RWPE1 (cell line): ENCODE measurements at regions not wholly inside any gene's neighbourhood (a gene's known extent, or its start where the extent isn't known, plus 50 kb on each side); places are given as distances from the start of the nearest gene placed in this dataset.

Source experiments
- CTCF ChIA-PET: fragments of 350-600 bp; sonication (Branson Sonifier 250); formaldehyde crosslinking; extraction: SDS; loops from one replicate; lab custom pipeline; 2021; lab: Yijun Ruan, JAX
- POLR2A ChIA-PET: fragments of 400-600 bp; formaldehyde crosslinking; extraction: SDS; loops from one replicate; lab custom pipeline; 2020; ENCODE audit warnings: antibody characterized with exemption; ENCODE audit not compliant: low non-redundant PET; lab: Yijun Ruan, JAX
- DNase-seq: peaks from one replicate; pipeline ENCODE4 v3.0.0; 2012; ENCODE audit warnings: low spot score
- H3K27ac ChIP-seq: fragments of 450-650 bp; 2 replicates; pipeline ENCODE4 v1.5.1; 2017
- TF ChIP-seq, protein P1 (sequence below): fragments of 450-650 bp; conservative IDR thresholded peaks from 2 replicates; pipeline ENCODE4 v1.5.1; 2017; ENCODE audit warnings: low read depth, mild to moderate bottlenecking

DNA sequence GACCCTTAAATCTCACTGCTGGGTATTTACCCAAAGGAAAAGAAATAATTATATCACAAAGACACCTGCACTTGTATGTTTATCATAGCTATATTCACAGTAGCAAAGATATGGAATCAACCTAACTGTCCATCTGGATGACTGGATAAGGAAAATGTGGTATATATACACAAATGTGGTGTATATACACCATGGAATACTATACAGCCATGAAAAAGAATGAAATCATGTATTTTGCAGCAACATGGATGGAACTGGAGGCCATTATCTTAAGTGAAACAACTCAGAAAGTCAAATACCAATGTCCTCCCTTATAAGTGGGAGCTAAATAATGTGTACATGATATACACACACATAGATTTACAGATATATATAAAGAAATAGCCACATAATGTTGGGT lies 168.2 kb downstream of the SH2D4B start:
- no peak overlapping the region for H3K27ac ChIP-seq
- POLR2A ChIA-PET = no interaction called here
- TF ChIP-seq, protein P1, sequence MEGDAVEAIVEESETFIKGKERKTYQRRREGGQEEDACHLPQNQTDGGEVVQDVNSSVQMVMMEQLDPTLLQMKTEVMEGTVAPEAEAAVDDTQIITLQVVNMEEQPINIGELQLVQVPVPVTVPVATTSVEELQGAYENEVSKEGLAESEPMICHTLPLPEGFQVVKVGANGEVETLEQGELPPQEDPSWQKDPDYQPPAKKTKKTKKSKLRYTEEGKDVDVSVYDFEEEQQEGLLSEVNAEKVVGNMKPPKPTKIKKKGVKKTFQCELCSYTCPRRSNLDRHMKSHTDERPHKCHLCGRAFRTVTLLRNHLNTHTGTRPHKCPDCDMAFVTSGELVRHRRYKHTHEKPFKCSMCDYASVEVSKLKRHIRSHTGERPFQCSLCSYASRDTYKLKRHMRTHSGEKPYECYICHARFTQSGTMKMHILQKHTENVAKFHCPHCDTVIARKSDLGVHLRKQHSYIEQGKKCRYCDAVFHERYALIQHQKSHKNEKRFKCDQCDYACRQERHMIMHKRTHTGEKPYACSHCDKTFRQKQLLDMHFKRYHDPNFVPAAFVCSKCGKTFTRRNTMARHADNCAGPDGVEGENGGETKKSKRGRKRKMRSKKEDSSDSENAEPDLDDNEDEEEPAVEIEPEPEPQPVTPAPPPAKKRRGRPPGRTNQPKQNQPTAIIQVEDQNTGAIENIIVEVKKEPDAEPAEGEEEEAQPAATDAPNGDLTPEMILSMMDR = no peak

DNA sequence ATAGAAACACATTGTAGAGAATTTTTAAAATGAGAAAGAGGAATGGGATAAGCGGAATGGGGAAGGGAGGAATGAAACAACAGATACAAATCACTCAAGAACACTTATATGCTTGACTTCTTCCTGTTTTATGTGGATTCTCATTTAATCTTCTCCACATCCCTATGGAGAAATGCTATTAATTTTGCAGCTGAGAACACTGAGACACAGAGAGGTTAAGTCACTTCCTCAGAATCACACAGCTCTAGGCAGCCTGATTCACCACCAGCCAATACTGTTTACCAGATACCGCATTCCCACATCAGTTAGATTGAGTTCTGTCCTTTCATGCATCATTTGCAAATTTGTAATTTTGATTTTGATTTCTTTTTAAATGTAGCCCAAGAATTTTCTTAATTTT lies 170.5 kb downstream of the SH2D4B start:
- no peak overlapping the region for H3K27ac ChIP-seq
- TF ChIP-seq, protein P1 = no peak
- DNase-seq = no peak
- ChIA-PET CTCF (no interaction called here), POLR2A (no interaction called here)

More for the DNA sequence above, 168.2 kb downstream of the SH2D4B start:
- CTCF ChIA-PET = interaction anchor here (0.6 kb wide), 1 partner anchor 97 kb away, joined by 8 read pairs; no protein-coding TSS in a partner anchor
- no peak for DNase-seq

DNA sequence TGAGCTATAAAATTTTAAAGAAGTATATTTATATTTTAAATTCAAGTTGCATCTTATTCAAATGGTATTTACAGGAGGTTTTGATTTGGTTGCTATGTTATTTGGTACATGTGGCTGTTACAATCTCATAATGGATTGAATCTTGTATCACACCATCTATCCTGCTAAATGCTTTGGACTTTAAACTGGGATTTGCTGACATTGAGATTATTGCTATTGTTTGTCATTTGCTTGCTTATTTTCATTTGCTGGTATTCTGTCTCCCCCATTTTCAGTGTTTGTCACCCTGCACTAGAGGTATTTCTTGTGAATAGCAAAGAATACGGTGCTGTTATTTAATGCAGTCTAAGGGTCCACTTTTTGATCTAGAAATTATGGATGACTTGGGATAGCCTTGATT lies 171.1 kb downstream of the SH2D4B start:
- ChIA-PET POLR2A (no interaction called here), CTCF (no interaction called here)
- H3K27ac ChIP-seq = no peak overlapping the region
- TF ChIP-seq, protein P1 = no peak
- no peak for DNase-seq

DNA sequence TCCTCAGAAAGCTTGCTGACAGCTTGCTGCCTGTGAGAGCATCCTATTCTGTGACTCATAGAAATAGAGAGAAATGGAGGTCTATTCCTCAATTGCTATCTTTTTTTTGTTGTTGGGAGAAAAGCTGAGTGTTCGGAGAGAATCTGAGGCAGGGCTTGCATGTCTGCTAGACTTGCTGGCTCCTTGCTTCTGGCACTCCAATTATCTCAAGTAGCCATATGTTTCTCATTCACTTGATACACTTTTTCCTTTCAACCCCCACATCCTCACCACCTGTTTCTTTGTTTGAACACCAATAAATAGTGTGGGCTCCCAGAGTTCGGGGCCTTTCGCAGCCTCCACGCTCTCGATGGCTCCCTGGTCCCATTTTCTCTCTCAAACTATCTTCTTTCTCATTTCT lies 172.2 kb downstream of the SH2D4B start:
- TF ChIP-seq, protein P1 = no peak
- ChIA-PET POLR2A (no interaction called here), CTCF (interaction anchor here (0.6 to 0.7 kb wide), 2 partner anchors 209 to 1251 kb away, joined by 3 read pairs; no protein-coding TSS in a partner anchor)
- DNase-seq = no peak
- no peak overlapping the region for H3K27ac ChIP-seq

DNA sequence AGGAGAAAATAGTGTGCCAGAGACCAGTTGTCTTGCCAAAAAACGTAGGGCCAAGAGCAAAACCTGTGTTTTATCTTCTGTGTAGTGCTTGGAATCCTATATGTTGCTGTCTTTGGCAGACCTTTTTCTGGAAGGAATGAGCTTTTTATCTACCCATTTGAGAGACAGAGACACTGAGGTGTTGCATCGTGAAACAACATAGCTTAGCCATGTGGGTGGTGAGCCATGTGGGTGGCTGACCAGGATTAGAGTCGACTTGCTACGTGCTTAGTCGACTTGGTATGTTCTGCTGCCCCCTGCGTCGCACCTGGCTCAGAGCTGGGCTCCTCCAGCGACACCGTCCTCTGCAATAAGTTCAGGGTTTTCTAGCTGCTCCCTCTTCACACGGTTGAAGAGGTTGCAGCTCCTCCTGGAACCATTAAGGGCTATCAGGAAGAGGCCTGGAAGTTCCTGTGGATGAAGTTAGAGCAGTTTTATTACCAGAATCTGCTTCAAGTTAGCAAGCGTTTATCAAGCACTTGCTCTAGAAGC lies 175.8 kb downstream of the SH2D4B start:
- DNase-seq = no peak
- TF ChIP-seq, protein P1 = no peak
- no peak overlapping the region for H3K27ac ChIP-seq
- ChIA-PET POLR2A (no interaction called here), CTCF (interaction anchor here (0.9 kb wide), 1 partner anchor 140 kb away, joined by 3 read pairs; no protein-coding TSS in a partner anchor)

DNA sequence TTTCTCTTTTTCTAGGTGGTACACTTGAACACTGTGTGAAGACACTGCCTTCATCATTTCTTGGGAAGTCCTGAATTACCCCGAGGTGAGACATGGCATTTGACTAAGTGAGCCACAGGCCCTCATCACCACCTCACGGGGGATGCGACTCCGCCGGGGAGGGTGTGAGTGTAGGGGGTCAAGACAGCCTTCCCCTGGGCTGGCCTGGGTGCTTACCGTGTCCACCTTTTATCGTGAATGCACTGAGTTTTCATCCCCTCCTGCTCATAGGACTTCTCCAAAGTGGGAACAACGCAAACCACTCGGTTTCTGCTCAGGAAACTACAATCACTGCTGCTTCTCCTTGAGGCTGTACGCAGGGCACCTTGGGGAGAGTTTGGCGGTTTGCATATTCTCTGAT lies 176.9 kb downstream of the SH2D4B start:
- DNase-seq = no peak
- TF ChIP-seq, protein P1 = no peak
- no peak overlapping the region for H3K27ac ChIP-seq
- CTCF ChIA-PET = no interaction called here
- POLR2A ChIA-PET = no interaction called here
